Nephron progenitor cell (in vitro differentiated cells): ENCODE measurements at regions not wholly inside any gene's neighbourhood (a gene's known extent, or its start where the extent isn't known, plus 50 kb on each side); places are given as distances from the start of the nearest gene placed in this dataset.
"Not testable (repeated sequence)": the region's sequence is repeated elsewhere in the genome, so short reads cannot be mapped to it uniquely, and the experiment has no call there.

Experiments used
- DNase-seq: peaks from one replicate; pipeline ENCODE4 v3.0.0; 2021
- H3K27ac Mint-ChIP-seq: 2 replicates; pipeline ENCODE4 v1.8.0; 2021; ENCODE audit warnings: mild to moderate bottlenecking, moderate library complexity, mixed read lengths
- H3K27me3 Mint-ChIP-seq: 2 replicates; pipeline ENCODE4 v1.8.0; 2021; ENCODE audit warnings: mild to moderate bottlenecking, low read depth, mixed read lengths; ENCODE audit not compliant: poor library complexity
- H3K36me3 Mint-ChIP-seq: 2 replicates; pipeline ENCODE4 v1.8.0; 2021; ENCODE audit warnings: low read depth, mixed read lengths
- H3K4me1 Mint-ChIP-seq: 2 replicates; pipeline ENCODE4 v1.8.0; 2021; ENCODE audit warnings: mixed read lengths
- H3K4me3 Mint-ChIP-seq: 2 replicates; pipeline ENCODE4 v1.8.0; 2021; ENCODE audit warnings: mild to moderate bottlenecking, moderate library complexity, mixed read lengths
- H3K9me3 Mint-ChIP-seq: 2 replicates; pipeline ENCODE4 v1.8.0; 2021; ENCODE audit warnings: mild to moderate bottlenecking, moderate library complexity, mixed read lengths
- TF ChIP-seq, protein P1 (sequence below): fragments of 200-600 bp; sonication (generic); IDR thresholded peaks from 2 replicates; pipeline ENCODE4 v1.5.0; 2021; ENCODE audit warnings: antibody characterized with exemption

DNA sequence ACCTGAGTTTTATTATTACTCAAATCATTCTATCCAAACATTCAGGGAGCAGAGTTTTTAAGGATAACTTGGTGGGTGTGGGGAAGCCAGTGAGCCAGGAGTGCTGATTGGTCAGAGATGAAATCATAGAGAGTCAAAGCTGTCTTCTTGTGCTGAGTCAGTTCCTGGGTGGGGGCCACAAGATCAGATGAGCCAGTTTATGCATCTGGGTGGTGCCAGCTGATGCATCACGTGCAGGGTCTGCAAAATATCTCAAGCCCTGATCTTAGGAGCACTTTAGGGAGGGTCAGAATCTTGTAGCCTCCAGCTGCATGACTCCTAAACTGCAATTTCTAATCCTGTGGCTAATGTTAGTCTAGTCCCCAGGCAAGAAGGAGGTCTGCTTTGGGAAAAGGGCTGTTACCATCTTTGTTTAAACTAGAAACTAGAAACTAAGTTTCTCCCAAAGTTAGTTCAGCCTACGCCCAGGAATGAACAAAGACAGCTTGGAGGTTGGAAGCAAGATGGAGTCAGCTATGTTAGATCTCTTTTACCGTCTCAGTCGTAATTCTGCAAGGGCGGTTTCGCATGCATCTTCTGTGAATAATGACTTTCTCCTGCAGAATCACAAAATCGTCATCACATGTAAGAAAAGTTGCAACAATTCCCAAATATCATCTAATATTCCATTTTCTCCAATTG, 97.5 kb downstream of the ZNF664 start:
- Mint-ChIP-seq H3K9me3 (peaks cover 20% of the 10 kb centered on the region), H3K4me1 (peaks cover 12% of the 10 kb centered on the region)
- not testable (repeated sequence) for DNase-seq, H3K27ac Mint-ChIP-seq, H3K27me3 Mint-ChIP-seq, H3K4me3 Mint-ChIP-seq, H3K36me3 Mint-ChIP-seq

DNA sequence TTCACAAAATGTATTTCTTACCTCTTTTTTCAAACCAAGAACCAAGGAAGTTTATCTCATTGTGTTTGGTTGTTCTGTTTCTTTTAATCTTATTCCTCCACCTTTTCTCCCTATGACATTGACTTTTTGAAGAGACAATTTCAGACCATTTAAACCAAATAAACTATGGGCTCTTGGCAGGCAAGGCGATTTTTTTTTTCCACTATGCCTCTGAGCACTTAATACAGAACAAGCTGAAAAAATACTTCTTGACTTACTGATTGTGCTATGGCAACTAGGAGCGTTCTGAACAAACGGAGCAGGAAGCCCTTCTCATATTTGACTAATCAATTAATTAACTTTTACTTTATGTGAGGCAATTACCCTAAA, 98.0 kb downstream of the ZNF664 start:
- Mint-ChIP-seq H3K27me3 (peaks cover 2% of the 10 kb centered on the region), H3K4me3 (no peak overlapping the region), H3K27ac (no peak overlapping the region), H3K4me1 (peaks cover 12% of the 10 kb centered on the region), H3K36me3 (no peaks in the 10 kb centered on the region), H3K9me3 (peaks cover 19% of the 10 kb centered on the region)
- TF ChIP-seq, protein P1, sequence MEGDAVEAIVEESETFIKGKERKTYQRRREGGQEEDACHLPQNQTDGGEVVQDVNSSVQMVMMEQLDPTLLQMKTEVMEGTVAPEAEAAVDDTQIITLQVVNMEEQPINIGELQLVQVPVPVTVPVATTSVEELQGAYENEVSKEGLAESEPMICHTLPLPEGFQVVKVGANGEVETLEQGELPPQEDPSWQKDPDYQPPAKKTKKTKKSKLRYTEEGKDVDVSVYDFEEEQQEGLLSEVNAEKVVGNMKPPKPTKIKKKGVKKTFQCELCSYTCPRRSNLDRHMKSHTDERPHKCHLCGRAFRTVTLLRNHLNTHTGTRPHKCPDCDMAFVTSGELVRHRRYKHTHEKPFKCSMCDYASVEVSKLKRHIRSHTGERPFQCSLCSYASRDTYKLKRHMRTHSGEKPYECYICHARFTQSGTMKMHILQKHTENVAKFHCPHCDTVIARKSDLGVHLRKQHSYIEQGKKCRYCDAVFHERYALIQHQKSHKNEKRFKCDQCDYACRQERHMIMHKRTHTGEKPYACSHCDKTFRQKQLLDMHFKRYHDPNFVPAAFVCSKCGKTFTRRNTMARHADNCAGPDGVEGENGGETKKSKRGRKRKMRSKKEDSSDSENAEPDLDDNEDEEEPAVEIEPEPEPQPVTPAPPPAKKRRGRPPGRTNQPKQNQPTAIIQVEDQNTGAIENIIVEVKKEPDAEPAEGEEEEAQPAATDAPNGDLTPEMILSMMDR = no peak
- DNase-seq = no peak

DNA sequence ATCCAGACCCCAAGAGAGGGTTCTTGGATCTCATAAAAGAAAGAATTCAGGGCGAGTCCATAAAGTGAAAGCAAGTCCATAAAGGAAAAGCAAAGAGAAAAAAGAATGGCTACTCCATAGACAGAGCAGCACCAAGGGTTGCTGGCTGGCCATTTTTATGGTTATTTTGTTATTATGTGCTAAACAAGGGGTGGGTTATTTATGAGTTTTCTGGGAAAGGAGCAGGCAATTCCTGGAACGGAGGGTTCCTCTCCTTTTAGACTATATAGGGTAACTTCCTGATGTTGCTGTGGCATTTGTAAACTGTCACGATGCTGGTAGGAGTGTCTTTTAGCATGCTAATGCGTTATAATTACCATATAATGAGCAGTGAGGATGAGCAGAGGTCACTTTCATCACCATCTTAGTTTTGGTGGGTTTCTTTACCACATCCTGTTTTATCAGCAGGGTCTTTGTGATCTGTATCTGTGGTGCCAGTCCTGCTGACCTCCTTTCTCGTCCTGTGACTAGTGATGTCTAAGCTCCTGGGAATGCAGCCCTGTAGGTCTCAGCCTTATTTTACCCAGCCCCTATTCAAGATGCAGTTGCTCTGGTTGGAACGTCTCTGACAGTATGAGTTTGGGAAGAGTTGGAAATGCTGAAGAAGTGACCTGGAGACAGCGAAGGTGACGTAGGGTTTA, 100.5 kb downstream of the ZNF664 start:
- Mint-ChIP-seq H3K9me3 (no peaks in the 10 kb centered on the region), H3K27ac (no peak overlapping the region), H3K4me1 (peaks cover 20% of the 10 kb centered on the region)

DNA sequence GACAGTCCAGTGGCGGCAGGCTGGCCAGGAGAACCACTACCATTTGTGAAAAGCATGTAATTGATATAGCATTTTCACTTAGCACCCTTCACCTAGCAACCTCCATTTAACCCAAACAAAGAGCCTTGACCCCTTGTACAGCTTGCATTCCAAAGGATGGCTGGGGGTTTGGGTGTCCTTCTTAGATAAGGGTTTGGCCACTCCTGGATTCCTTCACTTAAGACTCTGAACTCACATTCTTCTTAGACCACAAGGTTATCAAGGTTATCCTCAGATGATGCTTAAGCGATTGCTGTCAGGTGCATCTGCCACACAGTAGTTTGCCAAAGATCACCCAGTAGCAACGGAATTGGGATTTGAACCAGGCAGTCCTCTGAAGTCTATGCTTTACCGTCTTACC, 102.8 kb downstream of the ZNF664 start:
- H3K4me3 Mint-ChIP-seq = no peak overlapping the region
- TF ChIP-seq, protein P1 = no peak
- peaks cover 20% of the 10 kb centered on the region for H3K4me1 Mint-ChIP-seq
- H3K27me3 Mint-ChIP-seq = peaks cover 2% of the 10 kb centered on the region
- no peaks in the 10 kb centered on the region for H3K9me3 Mint-ChIP-seq
- H3K36me3 Mint-ChIP-seq = no peaks in the 10 kb centered on the region
- H3K27ac Mint-ChIP-seq = no peak overlapping the region
- DNase-seq = no peak

More for the DNA sequence above, 100.5 kb downstream of the ZNF664 start:
- Mint-ChIP-seq H3K36me3 (no peaks in the 10 kb centered on the region), H3K27me3 (peaks cover 2% of the 10 kb centered on the region), H3K4me3 (no peak overlapping the region)
- DNase-seq = no peak
- TF ChIP-seq, protein P1 = no peak

DNA sequence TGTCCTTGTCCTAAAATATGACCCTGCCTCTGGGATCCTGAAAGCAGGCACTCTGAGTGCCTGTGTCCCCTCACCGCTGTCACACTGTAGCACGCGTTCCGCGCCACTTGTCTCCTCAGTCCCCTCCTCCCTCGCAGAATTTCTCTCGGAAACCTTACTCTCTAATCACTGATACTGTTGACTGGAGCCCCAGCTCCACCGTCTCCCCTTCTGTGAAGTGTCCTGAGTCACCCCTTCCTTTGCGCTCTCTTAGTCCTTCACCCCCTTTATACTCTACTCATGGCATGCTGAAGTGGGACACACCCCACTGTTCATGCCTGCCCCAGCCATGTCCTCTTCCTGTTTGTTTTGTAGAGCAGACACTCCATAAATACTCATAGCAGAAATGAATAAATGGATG, 104.7 kb downstream of the ZNF664 start:
- Mint-ChIP-seq H3K27ac (no peak overlapping the region), H3K36me3 (no peaks in the 10 kb centered on the region), H3K4me1 (peaks cover 21% of the 10 kb centered on the region), H3K9me3 (no peaks in the 10 kb centered on the region), H3K4me3 (no peak overlapping the region), H3K27me3 (peaks cover 5% of the 10 kb centered on the region)
- TF ChIP-seq, protein P1 = no peak
- DNase-seq = no peak

DNA sequence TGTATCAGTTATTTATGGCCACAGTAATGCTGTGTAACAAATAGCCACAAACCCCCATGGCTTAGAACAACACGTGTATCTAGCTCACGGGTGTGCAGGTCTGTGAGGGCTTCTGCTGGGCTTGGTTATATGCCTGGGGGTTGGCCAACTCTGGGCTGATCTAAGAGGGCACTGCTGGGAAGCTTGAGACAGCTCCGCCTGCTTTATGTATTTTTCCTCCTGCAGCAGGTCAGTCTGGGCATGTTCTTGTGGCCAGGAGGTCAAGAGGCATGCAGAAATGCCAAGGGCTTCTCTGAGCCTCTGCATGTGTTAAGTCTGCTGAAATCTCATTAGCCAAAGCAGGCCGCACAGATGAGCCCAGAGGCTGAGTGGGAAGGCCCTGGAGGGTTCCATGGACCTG, 105.8 kb downstream of the ZNF664 start:
- TF ChIP-seq, protein P1 = no peak
- no peak overlapping the region for H3K27ac Mint-ChIP-seq
- DNase-seq = no peak
- H3K36me3 Mint-ChIP-seq = no peaks in the 10 kb centered on the region
- H3K9me3 Mint-ChIP-seq = no peaks in the 10 kb centered on the region
- peaks cover 5% of the 10 kb centered on the region for H3K27me3 Mint-ChIP-seq
- H3K4me3 Mint-ChIP-seq = no peak overlapping the region
- peaks cover 21% of the 10 kb centered on the region for H3K4me1 Mint-ChIP-seq
